Omental fat pad (tissue), 3 donors: ENCODE measurements at regions not wholly inside any gene's neighbourhood (a gene's known extent, or its start where the extent isn't known, plus 50 kb on each side); places are given as distances from the start of the nearest gene placed in this dataset.

Source experiments
- ATAC-seq: fragments of 150-250 bp; one replicate; pipeline ENCODE4 v1.9.1; 2016; ENCODE audit warnings: mild to moderate bottlenecking, moderate library complexity; ENCODE audit not compliant: low FRiP score
- DNase-seq: peaks from one replicate; pipeline ENCODE4 v3.0.0-alpha.2; 2019; ENCODE audit warnings: low spot score
- TF ChIP-seq, protein P1 (sequence below), 3 donors: fragments of 450-650 bp; IDR thresholded peaks; one replicate each; pipeline ENCODE4 v1.5.1; 2016 to 2017; ENCODE audit warnings: antibody characterized with exemption in 3 of 3, mild to moderate bottlenecking in 3 of 3, moderate library complexity in 2 of 3

GRCh38 chr7:17477182-17477581, 178.7 kb downstream of the AHR start:
- ATAC-seq (no peak), DNase-seq (no peak)
- TF ChIP-seq, protein P1, sequence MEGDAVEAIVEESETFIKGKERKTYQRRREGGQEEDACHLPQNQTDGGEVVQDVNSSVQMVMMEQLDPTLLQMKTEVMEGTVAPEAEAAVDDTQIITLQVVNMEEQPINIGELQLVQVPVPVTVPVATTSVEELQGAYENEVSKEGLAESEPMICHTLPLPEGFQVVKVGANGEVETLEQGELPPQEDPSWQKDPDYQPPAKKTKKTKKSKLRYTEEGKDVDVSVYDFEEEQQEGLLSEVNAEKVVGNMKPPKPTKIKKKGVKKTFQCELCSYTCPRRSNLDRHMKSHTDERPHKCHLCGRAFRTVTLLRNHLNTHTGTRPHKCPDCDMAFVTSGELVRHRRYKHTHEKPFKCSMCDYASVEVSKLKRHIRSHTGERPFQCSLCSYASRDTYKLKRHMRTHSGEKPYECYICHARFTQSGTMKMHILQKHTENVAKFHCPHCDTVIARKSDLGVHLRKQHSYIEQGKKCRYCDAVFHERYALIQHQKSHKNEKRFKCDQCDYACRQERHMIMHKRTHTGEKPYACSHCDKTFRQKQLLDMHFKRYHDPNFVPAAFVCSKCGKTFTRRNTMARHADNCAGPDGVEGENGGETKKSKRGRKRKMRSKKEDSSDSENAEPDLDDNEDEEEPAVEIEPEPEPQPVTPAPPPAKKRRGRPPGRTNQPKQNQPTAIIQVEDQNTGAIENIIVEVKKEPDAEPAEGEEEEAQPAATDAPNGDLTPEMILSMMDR (IDR thresholded peaks at IDR 0.05) = no peak

GRCh38 chr7:17481118-17481517, 182.7 kb downstream of the AHR start:
- DNase-seq (no peak), ATAC-seq (no peak)

GRCh38 chr7:17485368-17485767, 186.9 kb downstream of the AHR start:
- no peak for ATAC-seq
- TF ChIP-seq, protein P1 (IDR thresholded peaks at IDR 0.05) = no peak
- DNase-seq = no peak

More at GRCh38 chr7:17481118-17481517, 182.7 kb downstream of the AHR start:
- TF ChIP-seq, protein P1 (IDR thresholded peaks at IDR 0.05) = no peak

DNA sequence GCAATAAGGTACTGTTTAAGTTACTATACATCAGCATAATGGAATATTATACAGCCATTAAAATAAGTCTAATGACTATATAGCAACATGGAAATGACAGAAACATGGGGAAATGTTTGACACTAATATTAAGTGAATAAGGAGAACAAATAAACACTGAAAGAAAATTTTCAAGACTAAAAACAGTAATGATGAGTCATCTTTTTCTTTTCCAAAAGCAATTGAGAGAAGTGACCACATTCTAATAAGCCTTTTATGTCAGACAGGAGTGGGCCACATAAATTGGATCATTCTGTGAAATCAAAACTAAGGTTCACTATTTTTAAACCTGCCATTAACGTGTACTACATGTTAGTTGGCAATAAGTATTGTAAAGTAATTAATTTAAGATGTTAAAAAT, 187.5 kb downstream of the AHR start:
- TF ChIP-seq, protein P1 (IDR thresholded peaks at IDR 0.05) = no peak
- ATAC-seq (no peak), DNase-seq (no peak)

DNA sequence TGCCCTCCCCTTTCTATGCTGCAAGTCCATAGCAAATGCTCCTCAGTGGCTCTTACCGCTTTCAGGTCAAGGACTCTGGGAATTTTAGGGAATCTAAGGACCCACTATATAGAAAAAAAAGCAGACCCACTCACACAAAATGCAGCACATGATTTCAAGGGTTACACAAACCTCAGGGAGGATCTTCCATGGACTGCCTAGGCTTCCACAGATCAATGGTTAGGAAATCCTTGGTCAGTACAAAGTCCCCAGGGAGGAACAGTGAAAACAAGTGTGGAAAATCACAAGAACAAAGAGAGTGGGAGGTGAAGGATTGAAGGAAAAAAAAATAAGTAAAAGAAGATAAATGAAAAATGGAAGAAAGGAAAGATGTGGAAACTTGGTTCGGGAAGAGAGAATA, 188.4 kb downstream of the AHR start:
- ATAC-seq (no peak), DNase-seq (no peak)

GRCh38 chr7:17487343-17487742, 188.9 kb downstream of the AHR start:
- ATAC-seq (no peak), DNase-seq (no peak)
- TF ChIP-seq, protein P1 (IDR thresholded peaks at IDR 0.05) = no peak

More for the DNA sequence above, 188.4 kb downstream of the AHR start:
- TF ChIP-seq, protein P1 (IDR thresholded peaks at IDR 0.05) = no peak

GRCh38 chr7:17488829-17489228, 190.4 kb downstream of the AHR start:
- ATAC-seq (no peak), DNase-seq (no peak)
- TF ChIP-seq, protein P1 (IDR thresholded peaks at IDR 0.05) = no peak
